Heart right ventricle (tissue), 16 donors: ENCODE measurements at regions not wholly inside any gene's neighbourhood (a gene's known extent, or its start where the extent isn't known, plus 50 kb on each side); places are given as distances from the start of the nearest gene placed in this dataset.

ENCODE experiments used
- ATAC-seq, 8 donors: fragments of 200-7000 bp; cut with Tn5 transposase; one replicate each; pipeline ENCODE4 v1.9.1; 2020; ENCODE audit warnings: mild to moderate bottlenecking in 8 of 8, moderate library complexity in 8 of 8, moderate number of reproducible peaks in 1 of 8
- DNase-seq, 2 donors: peaks; one replicate each; pipeline ENCODE4 v3.0.0-alpha.2; 2020
- H3K27ac ChIP-seq, 10 donors: fragments of 200-600 bp; sonication (generic) in 2 of 10; one replicate each; pipeline versions ENCODE4 v1.5.0 to v1.8.0; 2020 to 2022; ENCODE audit warnings: mild to moderate bottlenecking in 3 of 10
- H3K27me3 ChIP-seq, 7 donors: fragments of 200-600 bp; one replicate each; pipeline ENCODE4 v1.8.0; 2021 to 2022; ENCODE audit warnings: mild to moderate bottlenecking in 2 of 7
- H3K36me3 ChIP-seq, 9 donors: fragments of 200-600 bp; sonication (generic) in 1 of 9; one replicate each; pipeline versions ENCODE4 v1.5.0 to v1.8.0; 2020 to 2022; ENCODE audit warnings: mild to moderate bottlenecking in 2 of 9
- H3K4me1 ChIP-seq, 9 donors: fragments of 200-600 bp; sonication (generic) in 1 of 9; one replicate each; pipeline versions ENCODE4 v1.5.0 to v1.8.0; 2020 to 2022; ENCODE audit warnings: mild to moderate bottlenecking in 4 of 9
- H3K4me3 ChIP-seq, 10 donors: fragments of 200-600 bp; sonication (generic) in 2 of 10; one replicate each; pipeline versions ENCODE4 v1.5.0 to v1.8.0; 2020 to 2022; ENCODE audit warnings: mild to moderate bottlenecking in 7 of 10, moderate library complexity in 2 of 10
- H3K9me3 ChIP-seq, 11 donors: fragments of 200-600 bp in 10 of 11; sonication (generic) in 2 of 11; one replicate each; pipeline versions ENCODE4 v1.5.0 to v1.8.0; 2013 to 2022; ENCODE audit warnings: mild to moderate bottlenecking in 2 of 11, control low read depth in 1 of 11, moderate library complexity in 1 of 11
- CTCF ChIP-seq, 9 donors: fragments of 200-600 bp; sonication (generic) in 2 of 9; IDR thresholded peaks; one replicate each; pipeline versions ENCODE4 v1.5.0 to v1.8.0; 2021 to 2022; ENCODE audit warnings: antibody characterized with exemption in 9 of 9, mild to moderate bottlenecking in 5 of 9, moderate library complexity in 1 of 9
- WGBS, 2 donors: extraction: QIAGEN DNeasy Blood & Tissue Kit; methylation state at CpG; one replicate each; pipeline ENCODE4 v1.1.7; 2013; ENCODE audit warnings: inconsistent platforms in 1 of 2; 5-methylcytosine and 5-hydroxymethylcytosine counted together
- intact Hi-C, 10 donors: fragments of 100-400 bp; cut with DNase I; formaldehyde crosslinking; loops; one replicate each; pipeline versions ENCODE4 v1.11.1 to v1.14.2; 2022
- donor health status: Arrhythmogenic right ventricular cardiomyopathy.
- donor health status: ischemic (EF 13 %, LVEDD 7.1; RV severe dilation, severe dysfunction).
- donor health status: healthy with polysubstance abuse.
- donor health status: DM: no; HTN: yes; CAD: no.
- donor health status: DM: no; HTN: no; CAD: no.
- donor health status: ischemic (EF 25% LVEDD 6.9; RV normal size, moderate dysfunction).
- donor health status: ischemic (EF 25% LVEDD 5.7; RV mildly dilated, moderate dysfunction).
- donor health status: healthy.
- donor health status: DM: yes; HTN: yes; CAD: no.
- donor health status: Ischemic cardiomyopathy.
- donor health status: ischemic (EF 35%, LVEDD 5.7; RV mildly dilated, moderate dysfunction).
- donor health status: nonischemic (EF 11% LVEDD 7.7; RV severe dilation, severe dysfunction).
- donor health status: DM: yes; HTN: yes; CAD: no.
- donor health status: PGD.
- donor health status: ischemic (EF 29% LVEDD 5.4; RV normal size, mild dysfunction).
- donor health status: nonischemic (EF 23%, LVEDD 6.1; RV moderate dilation, normal function).

GRCh38 chr11:23674866-23675265 lies 814.6 kb upstream of the CCDC179 start:
- intact Hi-C loops, result no loop called here
- no peak overlapping the region for H3K27ac ChIP-seq
- no peaks in the 10 kb centered on the region for H3K9me3 ChIP-seq
- no peak for ATAC-seq
- no peaks in the 10 kb centered on the region for H3K36me3 ChIP-seq
- H3K4me1 ChIP-seq, result no peaks in the 10 kb centered on the region
- no peak for DNase-seq
- no peak overlapping the region for H3K4me3 ChIP-seq
- no peaks in the 10 kb centered on the region for H3K27me3 ChIP-seq
- TF ChIP-seq CTCF (IDR thresholded peaks at IDR 0.05), result no peak

GRCh38 chr11:23679041-23679440 lies 817.8 kb upstream of the LUZP2 start:
- Histone ChIP-seq H3K9me3 (no peaks in the 10 kb centered on the region), H3K27ac (no peak overlapping the region), H3K4me3 (no peak overlapping the region), H3K27me3 (no peaks in the 10 kb centered on the region), H3K36me3 (no peaks in the 10 kb centered on the region), H3K4me1 (no peaks in the 10 kb centered on the region)
- DNase-seq (no peak), ATAC-seq (no peak)
- TF ChIP-seq CTCF (IDR thresholded peaks at IDR 0.05), result no peak
- intact Hi-C loops, result no loop called here
- 80 to 94% methylated on average over 1 of the region's 1 CpG for WGBS, 2 donors

GRCh38 chr11:23679981-23680380 lies 816.9 kb upstream of the LUZP2 start:
- intact Hi-C loops, result no loop called here
- Histone ChIP-seq H3K9me3 (no peaks in the 10 kb centered on the region), H3K27me3 (no peaks in the 10 kb centered on the region), H3K36me3 (no peaks in the 10 kb centered on the region), H3K27ac (no peak overlapping the region), H3K4me1 (no peaks in the 10 kb centered on the region), H3K4me3 (no peak overlapping the region)
- DNase-seq (no peak), ATAC-seq (no peak)
- no peak for TF ChIP-seq CTCF (IDR thresholded peaks at IDR 0.05)
- WGBS, 2 donors, result 87 to 89% methylated on average over 10 of the region's 10 CpGs

GRCh38 chr11:23680488-23681230 lies 816.2 kb upstream of the LUZP2 start:
- DNase-seq (peak in 1 of 2 donors; percentile 2), ATAC-seq (no peak)
- no peak overlapping the region for H3K27ac ChIP-seq
- WGBS, 2 donors, result 88 to 91% methylated on average over 19 to 20 of the region's 20 CpGs
- no peaks in the 10 kb centered on the region for H3K9me3 ChIP-seq
- H3K4me1 ChIP-seq, result no peaks in the 10 kb centered on the region
- H3K27me3 ChIP-seq, result no peaks in the 10 kb centered on the region
- H3K4me3 ChIP-seq, result no peak overlapping the region
- TF ChIP-seq CTCF (IDR thresholded peaks at IDR 0.05), result no peak
- H3K36me3 ChIP-seq, result no peaks in the 10 kb centered on the region
- intact Hi-C loops, result no loop called here
